GM18861 (cell line): ENCODE measurements at regions not wholly inside any gene's neighbourhood (a gene's known extent, or its start where the extent isn't known, plus 50 kb on each side); places are given as distances from the start of the nearest gene placed in this dataset.

Source experiments
- ATAC-seq: cut with Tn5 transposase; IDR thresholded peaks from one replicate; pipeline ENCODE4 v1.9.1; 2021; ENCODE audit not compliant: unreplicated experiment

- ATAC-seq, result no peak
Measured at GRCh38 chr20:48066851-48067250, 281.6 kb upstream of the SULF2 start.

GRCh38 chr20:48066246-48066645, 281.0 kb upstream of the SULF2 start:
- no peak for ATAC-seq

- no peak for ATAC-seq
Measured at GRCh38 chr20:48065833-48066232, 280.6 kb upstream of the SULF2 start.

GRCh38 chr20:48064929-48065328, 279.6 kb upstream of the SULF2 start:
- ATAC-seq, result no peak

GRCh38 chr20:48060841-48061720, 275.8 kb upstream of the SULF2 start:
- ATAC-seq, result no peak

GRCh38 chr20:48058611-48059559, 273.6 kb upstream of the SULF2 start:
- ATAC-seq, result no peak

GRCh38 chr20:48057739-48058138, 272.5 kb upstream of the SULF2 start:
- ATAC-seq, result no peak

GRCh38 chr20:48057251-48057650, 272.0 kb upstream of the SULF2 start:
- no peak for ATAC-seq

- ATAC-seq, result no peak
Measured at GRCh38 chr20:48056218-48056617, 270.9 kb upstream of the SULF2 start.

GRCh38 chr20:48054051-48054450, 268.8 kb upstream of the SULF2 start:
- ATAC-seq, result no peak

GRCh38 chr20:48052475-48052835, 267.2 kb upstream of the SULF2 start:
- no peak for ATAC-seq

- ATAC-seq, result no peak
Measured at GRCh38 chr20:48051794-48052474, 266.7 kb upstream of the SULF2 start.

GRCh38 chr20:48049641-48050040, 264.4 kb upstream of the SULF2 start:
- ATAC-seq, result no peak

- ATAC-seq, result no peak
Measured at GRCh38 chr20:48049171-48049570, 263.9 kb upstream of the SULF2 start.

GRCh38 chr20:48047447-48047846, 262.2 kb upstream of the SULF2 start:
- ATAC-seq, result no peak

- ATAC-seq, result no peak
Measured at GRCh38 chr20:48042628-48043027, 257.3 kb upstream of the SULF2 start.

- no peak for ATAC-seq
Measured at GRCh38 chr20:48041078-48041780, 255.9 kb upstream of the SULF2 start.

- ATAC-seq, result no peak
Measured at GRCh38 chr20:48040491-48040890, 255.2 kb upstream of the SULF2 start.

- no peak for ATAC-seq
Measured at GRCh38 chr20:48040051-48040450, 254.8 kb upstream of the SULF2 start.

- ATAC-seq, result no peak
Measured at GRCh38 chr20:48039514-48039913, 254.2 kb upstream of the SULF2 start.

- no peak for ATAC-seq
Measured at GRCh38 chr20:48038713-48039112, 253.4 kb upstream of the SULF2 start.
